H1 (cell line): ENCODE measurements at regions not wholly inside any gene's neighbourhood (a gene's known extent, or its start where the extent isn't known, plus 50 kb on each side); places are given as distances from the start of the nearest gene placed in this dataset.
A peak's percentile ranks its signal among the peaks of the same experiment; 100 is the strongest.

ENCODE experiments used
- CTCF ChIA-PET: fragments of 300-600 bp; sonication (Branson Sonifier 250); formaldehyde crosslinking; loops from one replicate; lab custom pipeline; 2021; ENCODE audit not compliant: partially characterized antibody; lab: Charles Lee
- POLR2A ChIA-PET: fragments of 300-600 bp; sonication (Branson Sonifier 250); formaldehyde crosslinking; loops from one replicate; lab custom pipeline; 2021; ENCODE audit warnings: inconsistent platforms; ENCODE audit not compliant: partially characterized antibody; lab: Charles Lee
- DNase-seq, 2 experiments: peaks; one replicate each; pipeline versions ENCODE4 v3.0.0 to v3.0.0-alpha.2; 2010 to 2022; ENCODE audit warnings: low spot score in 2 of 2, low read depth in 1 of 2, mixed read lengths in 1 of 2
- FAIRE-seq: peaks from 2 replicates; lab custom pipeline; 2011; peaks lifted over from hg19 to GRCh38; lab: Jason Lieb, UNC
- H2AFZ ChIP-seq: 2 replicates; pipeline ENCODE4 v1.8.1; 2012; ENCODE audit warnings: low read length, inconsistent platforms
- H2AK5ac ChIP-seq: 2 replicates; pipeline ENCODE4 v1.6.1; 2013; ENCODE audit warnings: low read depth, low read length
- H2BK120ac ChIP-seq: replicated peaks from 2 replicates; pipeline ENCODE3; 2013; ENCODE audit warnings: low read depth, low read length, inconsistent platforms
- H2BK12ac ChIP-seq: 2 replicates; pipeline ENCODE4 v1.6.1; 2013; ENCODE audit warnings: low read depth, low read length
- H2BK15ac ChIP-seq: 2 replicates; pipeline ENCODE4 v1.6.1; 2013; ENCODE audit warnings: low read length
- H2BK20ac ChIP-seq: 2 replicates; pipeline ENCODE4 v1.6.1; 2013; ENCODE audit warnings: low read length
- H2BK5ac ChIP-seq: 2 replicates; pipeline ENCODE4 v1.6.1; 2013; ENCODE audit warnings: low read depth, low read length
- H3K14ac ChIP-seq: 2 replicates; pipeline ENCODE4 v1.6.1; 2013; ENCODE audit warnings: inconsistent platforms; ENCODE audit not compliant: insufficient read length
- H3K18ac ChIP-seq: 2 replicates; pipeline ENCODE4 v1.6.1; 2013; ENCODE audit warnings: low read length; ENCODE audit errors: extremely low read depth
- H3K23ac ChIP-seq: 2 replicates; pipeline ENCODE4 v1.6.1; 2013; ENCODE audit warnings: inconsistent platforms; ENCODE audit not compliant: insufficient read length
- H3K23me2 ChIP-seq: 2 replicates; pipeline ENCODE4 v1.6.1; 2013; ENCODE audit warnings: low read depth, low read length
- H3K27ac ChIP-seq: 2 replicates; pipeline ENCODE4 v1.6.1; 2011; ENCODE audit warnings: low read depth, low read length, inconsistent platforms
- H3K27me3 ChIP-seq, 4 experiments: replicated peaks in 1 of 4; 1 replicate in 1 of 4; 2 replicates in 3 of 4; pipeline versions ENCODE4 v1.6.1 to v1.8.1; 2011 to 2013; ENCODE audit warnings: low read length in 3 of 4, mild to moderate bottlenecking in 3 of 4, inconsistent platforms in 2 of 4, mixed read lengths in 2 of 4, moderate library complexity in 1 of 4; ENCODE audit not compliant: control insufficient read depth in 3 of 4, insufficient read depth in 3 of 4; ENCODE audit errors: extremely low read depth in 1 of 4
- H3K36me3 ChIP-seq, 4 experiments: 2 replicates each; pipeline versions ENCODE4 v1.6.1 to v1.8.1; 2011 to 2013; ENCODE audit warnings: mild to moderate bottlenecking in 4 of 4, low read length in 3 of 4, moderate library complexity in 2 of 4, control low read depth in 1 of 4, inconsistent platforms in 1 of 4; ENCODE audit not compliant: insufficient read depth in 4 of 4, control insufficient read depth in 2 of 4
- H3K4ac ChIP-seq: replicated peaks from 2 replicates; pipeline ENCODE3; 2013; ENCODE audit warnings: low read length, low read depth, mixed read lengths, inconsistent platforms; ENCODE audit not compliant: insufficient read length
- H3K4me1 ChIP-seq, 4 experiments: replicated peaks in 1 of 4; 1 replicate in 1 of 4; 2 replicates in 3 of 4; pipeline versions ENCODE4 v1.6.1 to v1.8.1; 2011 to 2013; ENCODE audit warnings: low read length in 3 of 4, inconsistent platforms in 2 of 4, mixed read lengths in 1 of 4; ENCODE audit not compliant: insufficient read depth in 4 of 4, control insufficient read depth in 3 of 4
- H3K4me2 ChIP-seq, 2 experiments: 2 replicates each; pipeline versions ENCODE4 v1.6.1 to v1.8.1; 2011 to 2013; ENCODE audit warnings: low read depth in 2 of 2, low read length in 2 of 2, control low read depth in 1 of 2, inconsistent platforms in 1 of 2, mild to moderate bottlenecking in 1 of 2; ENCODE audit not compliant: insufficient read depth in 1 of 2
- H3K4me3 ChIP-seq, 4 experiments: fragments of 200-600, 300-600 bp in 1 of 4; sonication (generic), shearing (Covaris generic), sonication (Bioruptor Twin) in 1 of 4; 2 replicates each; pipeline versions ENCODE4 v1.5.1 to v1.8.1; 2011 to 2016; ENCODE audit warnings: low read length in 4 of 4, low read depth in 3 of 4, control low read depth in 2 of 4, inconsistent platforms in 2 of 4, mild to moderate bottlenecking in 2 of 4, mixed read lengths in 1 of 4, moderate library complexity in 1 of 4; ENCODE audit not compliant: insufficient read depth in 2 of 4; ENCODE audit errors: extremely low read depth in 1 of 4
- H3K56ac ChIP-seq: replicated peaks from 2 replicates; pipeline ENCODE3; 2013; ENCODE audit warnings: low read depth, mild to moderate bottlenecking, mixed read lengths, low read length, inconsistent platforms; ENCODE audit not compliant: insufficient read length
- H3K79me1 ChIP-seq: 2 replicates; pipeline ENCODE4 v1.6.1; 2013; ENCODE audit warnings: low read depth, low read length, control low read depth
- H3K79me2 ChIP-seq, 2 experiments: 2 replicates each; pipeline versions ENCODE4 v1.6.1 to v1.8.1; 2012 to 2013; ENCODE audit warnings: low read length in 2 of 2, mild to moderate bottlenecking in 2 of 2, inconsistent platforms in 1 of 2; ENCODE audit not compliant: insufficient read depth in 2 of 2, control insufficient read depth in 1 of 2
- H3K9ac ChIP-seq, 4 experiments: replicated peaks in 1 of 4; 1 replicate in 1 of 4; 2 replicates in 3 of 4; pipeline versions ENCODE4 v1.6.1 to v1.8.1; 2011 to 2013; ENCODE audit warnings: low read depth in 3 of 4, low read length in 3 of 4, control low read depth in 2 of 4, mild to moderate bottlenecking in 2 of 4, moderate library complexity in 2 of 4, inconsistent platforms in 1 of 4; ENCODE audit errors: extremely low read depth in 1 of 4
- H3K9me3 ChIP-seq, 2 experiments: 2 replicates each; pipeline versions ENCODE4 v1.6.1 to v1.8.1; 2012 to 2013; ENCODE audit warnings: mild to moderate bottlenecking in 2 of 2, moderate library complexity in 2 of 2, control low read depth in 1 of 2, inconsistent platforms in 1 of 2, low read depth in 1 of 2, low read length in 1 of 2, mixed read lengths in 1 of 2; ENCODE audit not compliant: insufficient read depth in 2 of 2
- H4K20me1 ChIP-seq, 2 experiments: replicated peaks in 1 of 2; 2 replicates each; pipeline versions ENCODE3 to v1.8.1; 2011 to 2013; ENCODE audit warnings: inconsistent platforms in 2 of 2, low read length in 2 of 2, mild to moderate bottlenecking in 1 of 2; ENCODE audit not compliant: insufficient read depth in 2 of 2, control insufficient read depth in 1 of 2
- H4K5ac ChIP-seq: 2 replicates; pipeline ENCODE4 v1.6.1; 2013; ENCODE audit warnings: low read length, low read depth, mixed read lengths, inconsistent platforms; ENCODE audit not compliant: insufficient read length
- H4K8ac ChIP-seq: 2 replicates; pipeline ENCODE4 v1.8.0; 2013; ENCODE audit warnings: mild to moderate bottlenecking, moderate library complexity, low read length, inconsistent platforms; ENCODE audit not compliant: insufficient read depth; ENCODE audit errors: extremely low read depth
- H4K91ac ChIP-seq: replicated peaks from 2 replicates; pipeline ENCODE3; 2013; ENCODE audit warnings: low read length, mixed read lengths, inconsistent platforms; ENCODE audit not compliant: insufficient read length
- CBX8 ChIP-seq: fragments of 300-800, 300-1000 bp; sonication (generic); IDR thresholded peaks from 2 replicates; pipeline ENCODE4 v1.7.1; 2016; ENCODE audit warnings: low read depth, low read length, borderline replicate concordance
- CEBPB ChIP-seq: IDR thresholded peaks from 2 replicates; pipeline ENCODE4 v1.6.1; 2012; ENCODE audit warnings: low read depth, low read length
- EZH2 ChIP-seq: fragments of 200-600 bp; sonication (generic); IDR thresholded peaks from 2 replicates; pipeline ENCODE4 v1.7.1; 2012; ENCODE audit warnings: low read depth, mild to moderate bottlenecking, moderate library complexity, low read length, inconsistent platforms; ENCODE audit not compliant: severe bottlenecking
- GABPA ChIP-seq: IDR thresholded peaks from 2 replicates; pipeline ENCODE4 v1.6.1; 2011; ENCODE audit warnings: mild to moderate bottlenecking, low read length, moderate library complexity, borderline replicate concordance; ENCODE audit not compliant: insufficient read depth
- KDM5A ChIP-seq: fragments of 200-600 bp; IDR thresholded peaks from 2 replicates; pipeline ENCODE4 v1.7.1; 2012; ENCODE audit warnings: mild to moderate bottlenecking, low read length, inconsistent platforms, mixed read lengths
- MAFK ChIP-seq: IDR thresholded peaks from 2 replicates; pipeline ENCODE4 v1.6.1; 2012; ENCODE audit warnings: low read depth, mild to moderate bottlenecking, improper control_type of control experiment, low read length
- NRF1 ChIP-seq: IDR thresholded peaks from 2 replicates; pipeline ENCODE4 v1.6.1; 2011; ENCODE audit warnings: mild to moderate bottlenecking, low read depth, low read length, improper control_type of control experiment
- SP4 ChIP-seq: IDR thresholded peaks from 2 replicates; pipeline ENCODE4 v1.6.1; 2012; ENCODE audit warnings: low read length, inconsistent platforms
- TAF1 ChIP-seq: IDR thresholded peaks from 2 replicates; pipeline ENCODE4 v1.6.1; 2011; ENCODE audit warnings: mild to moderate bottlenecking, low read depth, low read length
- TAF7 ChIP-seq: optimal IDR thresholded peaks from 2 replicates; pipeline ENCODE3; 2011; ENCODE audit warnings: low read depth, mild to moderate bottlenecking, inconsistent platforms, low read length, moderate library complexity, borderline replicate concordance
- USF2 ChIP-seq: IDR thresholded peaks from 2 replicates; pipeline ENCODE4 v1.6.1; 2011; ENCODE audit warnings: low read length, improper control_type of control experiment
- WGBS, 2 experiments: shearing (Covaris generic) in 1 of 2; methylation state at CpG; one replicate each; pipeline versions ENCODE4 v1.1.6 to v1.1.7; 2013 to 2015; ENCODE audit warnings: low lambda C conversion rate in 2 of 2, mixed read lengths in 2 of 2, inconsistent platforms in 1 of 2, low coverage in 1 of 2, missing lambda C conversion rate in 1 of 2; ENCODE audit not compliant: insufficient replicate concordance in 2 of 2, insufficient coverage in 1 of 2, insufficient read length in 1 of 2; ENCODE audit errors: extremely low coverage in 1 of 2, missing lambda C conversion rate in 1 of 2; 5-methylcytosine and 5-hydroxymethylcytosine counted together

- H3K23ac ChIP-seq: no peak overlapping the region
- H3K23me2 ChIP-seq: no peaks in the 10 kb centered on the region; the same call in 1 of the 2 replicates
- H3K9ac ChIP-seq: no peak overlapping the region
- H4K20me1 ChIP-seq: no peaks in the 10 kb centered on the region
- H3K56ac ChIP-seq: no peak overlapping the region
- 88% methylated on average over 20 of the region's 20 CpGs; no CpG with 5 or more reads in 1 of the 2 experiments for WGBS, 2 experiments
- no peak overlapping the region for H3K18ac ChIP-seq
- H2BK120ac ChIP-seq: no peak overlapping the region
- no peak overlapping the region for H4K5ac ChIP-seq
- no peak overlapping the region for H3K4ac ChIP-seq
- no peak overlapping the region for H2BK5ac ChIP-seq
- H3K14ac ChIP-seq: no peak overlapping the region
- H3K4me2 ChIP-seq: no peak overlapping the region
- no peaks in the 10 kb centered on the region for H3K36me3 ChIP-seq
- no peaks in the 10 kb centered on the region for H3K79me2 ChIP-seq
- peaks cover 0 to 1% (median 0%) of the 10 kb centered on the region in 4 experiments; a peak in 1 of 7 replicates for H3K27me3 ChIP-seq
- H4K91ac ChIP-seq: no peak overlapping the region
- H3K79me1 ChIP-seq: no peaks in the 10 kb centered on the region
- H3K27ac ChIP-seq: no peak overlapping the region
- no peak overlapping the region for H2AK5ac ChIP-seq
- no peak overlapping the region for H2AFZ ChIP-seq
- no peak overlapping the region for H4K8ac ChIP-seq
- H2BK15ac ChIP-seq: no peak overlapping the region
- H3K4me1 ChIP-seq: no peaks in the 10 kb centered on the region
- H3K9me3 ChIP-seq: no peaks in the 10 kb centered on the region
- no peak overlapping the region for H3K4me3 ChIP-seq
- no peak overlapping the region for H2BK12ac ChIP-seq
- H2BK20ac ChIP-seq: no peak overlapping the region
- peak in 1 of 2 experiments; percentile 29 for DNase-seq
- POLR2A ChIA-PET: no interaction called here
- FAIRE-seq: no peak
- CTCF ChIA-PET: interaction anchor here (0.5 to 1.5 kb wide), 3 partner anchors 11 to 427 kb away, joined by 3 to 4 read pairs (median 3); no protein-coding TSS in a partner anchor
- no peak for TF ChIP-seq USF2
- no peak for TF ChIP-seq KDM5A
- TF ChIP-seq NRF1: no peak
- no peak for TF ChIP-seq MAFK
- TF ChIP-seq CEBPB: no peak
- TF ChIP-seq SP4: no peak
- TF ChIP-seq CBX8: no peak
- no peak for TF ChIP-seq TAF1
- TF ChIP-seq GABPA: no peak
- TF ChIP-seq TAF7: no peak
- no peak for TF ChIP-seq EZH2
Measured at GRCh38 chr14:101333335-101334280, 227.7 kb upstream of the DIO3 start.
